HUES6 (cell line): ENCODE measurements at regions not wholly inside any gene's neighbourhood (a gene's known extent, or its start where the extent isn't known, plus 50 kb on each side); places are given as distances from the start of the nearest gene placed in this dataset.
"Not testable (repeated sequence)": the region's sequence is repeated elsewhere in the genome, so short reads cannot be mapped to it uniquely, and the experiment has no call there.

Experiments used
- H3K27ac ChIP-seq: 2 replicates; pipeline ENCODE4 v1.7.0; 2013; ENCODE audit warnings: low read depth, mild to moderate bottlenecking, low read length, inconsistent platforms
- H3K27me3 ChIP-seq: 2 replicates; pipeline ENCODE4 v1.6.1; 2013; ENCODE audit warnings: low read length; ENCODE audit not compliant: control insufficient read depth, insufficient read depth
- H3K36me3 ChIP-seq: 2 replicates; pipeline ENCODE4 v1.6.1; 2013; ENCODE audit warnings: low read length; ENCODE audit not compliant: control insufficient read depth, insufficient read depth
- H3K4me1 ChIP-seq: 2 replicates; pipeline ENCODE4 v1.6.1; 2013; ENCODE audit warnings: low read length; ENCODE audit not compliant: control insufficient read depth, insufficient read depth
- H3K4me3 ChIP-seq: 2 replicates; pipeline ENCODE4 v1.5.1; 2013; ENCODE audit warnings: low read depth, low read length
- H3K9ac ChIP-seq: one replicate; pipeline ENCODE4 v1.6.1; 2013; ENCODE audit warnings: mild to moderate bottlenecking, low read length
- H3K9me3 ChIP-seq: 2 replicates; pipeline ENCODE4 v1.6.1; 2013; ENCODE audit warnings: low read depth, low read length; ENCODE audit not compliant: control insufficient read depth, insufficient read depth

GRCh38 chr6:27836141-27836782, 75.9 kb downstream of the OR2B2 start:
- H3K36me3 ChIP-seq = no peaks in the 10 kb centered on the region
- peak overlapping the region; percentile 84 for H3K4me3 ChIP-seq
- H3K9me3 ChIP-seq = no peaks in the 10 kb centered on the region
- peak overlapping the region; percentile 98 for H3K9ac ChIP-seq
- H3K4me1 ChIP-seq = peaks cover 23% of the 10 kb centered on the region
- no peaks in the 10 kb centered on the region for H3K27me3 ChIP-seq
- peak overlapping the region; percentile 99 for H3K27ac ChIP-seq

DNA sequence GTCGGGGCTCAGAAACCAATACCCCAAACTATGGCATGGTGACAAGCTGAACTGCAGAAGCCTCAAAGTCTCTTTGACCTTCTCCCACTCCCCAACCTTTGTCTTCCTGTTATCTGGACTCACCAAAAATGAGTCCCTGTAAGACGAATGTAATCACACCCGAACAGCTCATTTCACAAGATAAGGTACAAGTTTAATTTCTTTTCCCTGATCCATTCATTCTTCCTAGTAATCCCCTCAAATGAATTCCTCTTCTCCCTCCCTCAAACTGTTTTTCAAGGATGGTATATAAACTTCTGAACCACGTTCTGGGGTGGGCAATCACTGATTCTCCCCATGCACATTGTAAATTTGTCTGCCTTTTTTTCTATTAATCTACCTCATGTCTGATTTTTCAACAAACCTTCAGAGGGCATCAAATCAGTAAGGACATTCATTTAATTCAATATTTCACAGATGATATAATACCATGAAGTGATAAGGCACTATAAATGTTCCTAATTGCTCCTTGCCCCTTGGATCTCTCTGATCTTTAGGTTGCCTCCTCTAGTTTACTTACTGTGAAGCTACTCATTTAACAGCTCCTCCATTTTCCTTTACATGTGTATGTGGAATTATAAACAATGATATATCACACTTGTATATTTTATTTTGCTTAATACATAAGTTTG, 77.2 kb downstream of the OR2B2 start:
- Histone ChIP-seq H3K4me3 (no peak overlapping the region), H3K27ac (no peak overlapping the region), H3K4me1 (peaks cover 20% of the 10 kb centered on the region)

GRCh38 chr6:27834384-27834783, 77.8 kb downstream of the OR2B2 start:
- Histone ChIP-seq H3K4me1 (peaks cover 17% of the 10 kb centered on the region), H3K36me3 (no peaks in the 10 kb centered on the region), H3K4me3 (no peak overlapping the region), H3K9me3 (peaks cover 1% of the 10 kb centered on the region; the same call in 1 of the 2 replicates), H3K9ac (no peak overlapping the region), H3K27ac (no peak overlapping the region), H3K27me3 (no peaks in the 10 kb centered on the region)

More for the DNA sequence above, 77.2 kb downstream of the OR2B2 start:
- Histone ChIP-seq H3K9ac (no peak overlapping the region), H3K9me3 (no peaks in the 10 kb centered on the region), H3K36me3 (no peaks in the 10 kb centered on the region), H3K27me3 (no peaks in the 10 kb centered on the region)

- H3K9me3 ChIP-seq, H3K27me3 ChIP-seq, H3K36me3 ChIP-seq: not testable (repeated sequence)
- peak overlapping the region; percentile 35 for H3K4me3 ChIP-seq
- peak overlapping the region; percentile 75; the same call in 1 of the 2 replicates for H3K27ac ChIP-seq
- peaks cover 17% of the 10 kb centered on the region for H3K4me1 ChIP-seq
- peak overlapping the region; percentile 61 for H3K9ac ChIP-seq
These were observed 80.6 kb downstream of the OR2B2 start for GRCh38 chr6:27831434-27832081.

GRCh38 chr6:27830600-27831433, 81.4 kb downstream of the OR2B2 start:
- peaks cover 10% of the 10 kb centered on the region for H3K4me1 ChIP-seq
- peak overlapping the region; percentile 93 for H3K9ac ChIP-seq
- not testable (repeated sequence) for H3K9me3 ChIP-seq, H3K36me3 ChIP-seq, H3K27me3 ChIP-seq
- H3K27ac ChIP-seq = peak overlapping the region; percentile 78
- H3K4me3 ChIP-seq = peak overlapping the region; percentile 73

- peak overlapping the region; percentile 78 for H3K27ac ChIP-seq
- H3K27me3 ChIP-seq = no peaks in the 10 kb centered on the region
- H3K4me1 ChIP-seq = peaks cover 9% of the 10 kb centered on the region
- H3K4me3 ChIP-seq = peak overlapping the region; percentile 73
- peaks cover 10% of the 10 kb centered on the region for H3K9me3 ChIP-seq
- peak overlapping the region; percentile 93 for H3K9ac ChIP-seq
- H3K36me3 ChIP-seq = peaks cover 6% of the 10 kb centered on the region; the same call in 1 of the 2 replicates
These were observed 82.0 kb downstream of the OR2B2 start for GRCh38 chr6:27830212-27830599.

GRCh38 chr6:27829453-27830211, 82.6 kb downstream of the OR2B2 start:
- Histone ChIP-seq H3K4me3 (peak overlapping the region; percentile 73), H3K27ac (peak overlapping the region; percentile 78; the same call in 1 of the 2 replicates)

DNA sequence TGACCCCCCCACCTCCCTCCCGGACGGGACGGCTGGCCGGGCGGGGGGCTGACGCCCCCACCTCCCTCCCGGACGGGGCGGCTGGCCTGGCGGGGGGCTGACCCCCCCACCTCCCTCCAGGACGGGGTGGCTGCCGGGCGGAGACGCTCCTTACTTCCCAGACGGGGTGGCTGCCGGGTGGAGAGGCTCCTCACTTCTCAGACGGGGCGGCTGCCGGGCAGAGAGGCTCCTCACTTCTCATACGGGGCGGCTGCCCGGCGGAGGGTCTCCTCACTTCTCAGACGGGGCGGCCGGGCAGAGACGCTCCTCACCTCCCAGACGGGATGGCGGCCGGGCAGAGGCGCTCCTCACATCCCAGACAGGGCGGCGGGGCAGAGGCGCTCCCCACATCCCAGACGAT, 84.7 kb downstream of the OR2B2 start:
- not testable (repeated sequence) for H3K4me3 ChIP-seq, H3K4me1 ChIP-seq, H3K36me3 ChIP-seq, H3K9me3 ChIP-seq, H3K27me3 ChIP-seq, H3K9ac ChIP-seq, H3K27ac ChIP-seq

More at GRCh38 chr6:27829453-27830211, 82.6 kb downstream of the OR2B2 start:
- peaks cover 4% of the 10 kb centered on the region for H3K4me1 ChIP-seq
- peaks cover 10% of the 10 kb centered on the region for H3K9me3 ChIP-seq
- peaks cover 6% of the 10 kb centered on the region; the same call in 1 of the 2 replicates for H3K36me3 ChIP-seq
- no peaks in the 10 kb centered on the region for H3K27me3 ChIP-seq
- peak overlapping the region; percentile 93 for H3K9ac ChIP-seq

- not testable (repeated sequence) for H3K9me3 ChIP-seq, H3K4me3 ChIP-seq, H3K9ac ChIP-seq, H3K27me3 ChIP-seq, H3K27ac ChIP-seq, H3K36me3 ChIP-seq, H3K4me1 ChIP-seq
These were observed 85.6 kb downstream of the OR2B2 start for GRCh38 chr6:27826612-27826985.

GRCh38 chr6:27825848-27826611, 86.2 kb downstream of the OR2B2 start:
- H3K27ac ChIP-seq, H3K4me1 ChIP-seq, H3K9me3 ChIP-seq, H3K27me3 ChIP-seq, H3K36me3 ChIP-seq: not testable (repeated sequence)
- H3K4me3 ChIP-seq = peak overlapping the region; percentile 30; the same call in 1 of the 2 replicates
- H3K9ac ChIP-seq = peak overlapping the region; percentile 57
